ENCODE measurements at regions not wholly inside any gene's neighbourhood (a gene's known extent, or its start where the extent isn't known, plus 50 kb on each side); places are given as distances from the start of the nearest gene placed in this dataset.

GRCh38 chr15:69921626-69922619, 175.8 kb downstream of the TLE3 start:
- no peak for TF ChIP-seq RORB (CRISPR knock-in tag; IDR thresholded peaks at IDR 0.05)
- TF ChIP-seq STAT6 (CRISPR knock-in tag; conservative IDR thresholded peaks at IDR 0.05; ENCODE audit: low read depth), result no peak
- TF ChIP-seq NFYB (CRISPR knock-in tag; conservative IDR thresholded peaks at IDR 0.05; ENCODE audit: low read depth), result no peak
- TF ChIP-seq FOXP1 (CRISPR knock-in tag; IDR thresholded peaks at IDR 0.05; ENCODE audit: borderline replicate concordance), result no peak
- no peak for TF ChIP-seq ZBTB43 (CRISPR knock-in tag; IDR thresholded peaks at IDR 0.05)
- no peak for TF ChIP-seq NR3C1 (CRISPR knock-in tag; conservative IDR thresholded peaks at IDR 0.05; ENCODE audit: low read depth)
- no peak for TF ChIP-seq NFE2L1 (CRISPR knock-in tag; IDR thresholded peaks at IDR 0.05)
- TF ChIP-seq NR1H2 (CRISPR knock-in tag; IDR thresholded peaks at IDR 0.05), result no peak
- no peak for TF ChIP-seq SMAD4 (CRISPR knock-in tag; IDR thresholded peaks at IDR 0.05)
- no peak for TF ChIP-seq ZNF671 (CRISPR knock-in tag; IDR thresholded peaks at IDR 0.05)
- no peak for TF ChIP-seq CBFB (CRISPR knock-in tag; IDR thresholded peaks at IDR 0.05; ENCODE audit: low read depth)
- TF ChIP-seq ZNF263 (CRISPR knock-in tag; IDR thresholded peaks at IDR 0.05; ENCODE audit: low read depth), result no peak
- TF ChIP-seq CREB1 (CRISPR knock-in tag; IDR thresholded peaks at IDR 0.05), result no peak
- TF ChIP-seq ZNF138 (CRISPR knock-in tag; conservative IDR thresholded peaks at IDR 0.05), result no peak
- no peak for TF ChIP-seq ZNF232 (CRISPR knock-in tag; IDR thresholded peaks at IDR 0.05)
- no peak for TF ChIP-seq CDX4 (CRISPR knock-in tag; IDR thresholded peaks at IDR 0.05; ENCODE audit: borderline replicate concordance)
- no peak for TF ChIP-seq ZNF532 (CRISPR knock-in tag; IDR thresholded peaks at IDR 0.05; ENCODE audit: borderline replicate concordance)
- TF ChIP-seq E2F4 (CRISPR knock-in tag; IDR thresholded peaks at IDR 0.05; ENCODE audit: borderline replicate concordance, low read depth), result no peak
- no peak for TF ChIP-seq CTCF (IDR thresholded peaks at IDR 0.05)
- TF ChIP-seq PRDM15 (CRISPR knock-in tag; IDR thresholded peaks at IDR 0.05), result no peak
- POLR2A ChIA-PET, result no interaction called here
- CTCF ChIA-PET, result no interaction called here
- H3K9me3 Mint-ChIP-seq, result peaks cover 34% of the 10 kb centered on the region
- H3K4me3 Mint-ChIP-seq, result no peak overlapping the region
- 0 out of 2 replicates have a peak overlapping the region, but pooled peaks have one; percentile 44 for H3K27ac Mint-ChIP-seq
- ATAC-seq, result no peak
- H3K36me3 Mint-ChIP-seq, result peaks cover 5% of the 10 kb centered on the region
- no peaks in the 10 kb centered on the region for H3K27me3 Mint-ChIP-seq (ENCODE audit: low read depth)
- peaks cover 35% of the 10 kb centered on the region for H3K4me1 Mint-ChIP-seq
- DNase-seq (ENCODE audit: low spot score), result no peak

Measured in WTC11 (cell line).